MCF 10A (cell line): ENCODE measurements at regions not wholly inside any gene's neighbourhood (a gene's known extent, or its start where the extent isn't known, plus 50 kb on each side); places are given as distances from the start of the nearest gene placed in this dataset.

Source experiments
- BruUV-seq: library from RNA; stranded (reverse); fragments of 400-500 nt; replicated peaks from 2 replicates; lab custom pipeline; 2021; lab: Mats Ljungman, UMichigan
- CTCF ChIA-PET: fragments of 300-600 bp; sonication (Branson Sonifier 250); formaldehyde crosslinking; extraction: SDS; loops from one replicate; lab custom pipeline; 2021; ENCODE audit warnings: antibody characterized with exemption, inconsistent platforms; lab: Yijun Ruan, JAX
- POLR2A ChIA-PET: fragments of 300-600, 350-650 bp; sonication (Branson Sonifier 250); formaldehyde crosslinking; extraction: SDS; loops from one replicate; lab custom pipeline; 2020; ENCODE audit warnings: antibody characterized with exemption, inconsistent platforms; lab: Yijun Ruan, JAX
- DNase-seq: peaks from one replicate; pipeline ENCODE4 v3.0.0-alpha.2; 2018; ENCODE audit not compliant: unreplicated experiment
- H3K27ac Mint-ChIP-seq: one replicate; pipeline ENCODE4 v1.8.0; 2022; ENCODE audit warnings: mild to moderate bottlenecking, low read depth, mixed read lengths; ENCODE audit not compliant: unreplicated experiment
- H3K27me3 Mint-ChIP-seq: one replicate; pipeline ENCODE4 v1.8.0; 2022; ENCODE audit warnings: mixed read lengths; ENCODE audit not compliant: insufficient read depth, unreplicated experiment
- H3K36me3 Mint-ChIP-seq: one replicate; pipeline ENCODE4 v1.8.0; 2022; ENCODE audit warnings: mild to moderate bottlenecking, moderate library complexity, mixed read lengths; ENCODE audit not compliant: insufficient read depth, unreplicated experiment
- H3K4me1 Mint-ChIP-seq: one replicate; pipeline ENCODE4 v1.8.0; 2022; ENCODE audit warnings: mixed read lengths; ENCODE audit not compliant: insufficient read depth, unreplicated experiment
- H3K4me3 Mint-ChIP-seq: one replicate; pipeline ENCODE4 v1.8.0; 2022; ENCODE audit warnings: mild to moderate bottlenecking, moderate library complexity, mixed read lengths; ENCODE audit not compliant: unreplicated experiment
- H3K9me3 Mint-ChIP-seq: one replicate; pipeline ENCODE4 v1.8.0; 2022; ENCODE audit warnings: mixed read lengths; ENCODE audit not compliant: unreplicated experiment
- CTCF ChIP-seq: fragments of 200-600 bp; IDR thresholded peaks from one replicate; pipeline ENCODE4 v1.8.0; 2022; ENCODE audit warnings: antibody characterized with exemption, mild to moderate bottlenecking; ENCODE audit not compliant: unreplicated experiment
- intact Hi-C: fragments of 100-400 bp; cut with micrococcal nuclease; formaldehyde crosslinking; loops from 2 replicates; pipeline ENCODE4 v1.14.1; 2022

DNA sequence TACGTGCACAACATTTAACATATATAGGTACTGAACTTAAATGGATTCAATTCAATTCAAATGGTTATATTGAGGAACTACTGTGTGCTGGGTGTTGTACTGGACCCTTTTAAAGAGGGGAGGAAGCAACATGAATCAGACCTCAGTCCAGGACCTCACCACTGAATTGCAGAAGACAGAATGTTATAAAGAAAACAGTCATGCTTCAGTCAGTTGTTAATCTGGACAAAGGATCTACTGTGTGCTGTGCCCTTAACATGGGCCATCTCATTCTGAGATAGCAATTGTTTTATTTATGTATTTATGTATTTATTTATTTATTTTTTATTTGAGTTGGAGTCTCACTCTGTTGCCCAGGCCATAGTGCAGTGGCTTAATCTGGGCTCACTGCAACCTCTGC lies 240.1 kb downstream of the HAPSTR1 start:
- intact Hi-C loops: no loop called here
- ChIA-PET CTCF (no interaction called here), POLR2A (no interaction called here)
- no peak for DNase-seq
- peaks cover 37% of the 10 kb centered on the region for H3K9me3 Mint-ChIP-seq
- H3K4me3 Mint-ChIP-seq: no peak overlapping the region
- no peaks in the 10 kb centered on the region for H3K27me3 Mint-ChIP-seq
- no peaks in the 10 kb centered on the region for H3K4me1 Mint-ChIP-seq
- no TSS peak for BruUV-seq
- no peak overlapping the region for H3K27ac Mint-ChIP-seq
- peaks cover 8% of the 10 kb centered on the region for H3K36me3 Mint-ChIP-seq
- TF ChIP-seq CTCF: no peak

DNA sequence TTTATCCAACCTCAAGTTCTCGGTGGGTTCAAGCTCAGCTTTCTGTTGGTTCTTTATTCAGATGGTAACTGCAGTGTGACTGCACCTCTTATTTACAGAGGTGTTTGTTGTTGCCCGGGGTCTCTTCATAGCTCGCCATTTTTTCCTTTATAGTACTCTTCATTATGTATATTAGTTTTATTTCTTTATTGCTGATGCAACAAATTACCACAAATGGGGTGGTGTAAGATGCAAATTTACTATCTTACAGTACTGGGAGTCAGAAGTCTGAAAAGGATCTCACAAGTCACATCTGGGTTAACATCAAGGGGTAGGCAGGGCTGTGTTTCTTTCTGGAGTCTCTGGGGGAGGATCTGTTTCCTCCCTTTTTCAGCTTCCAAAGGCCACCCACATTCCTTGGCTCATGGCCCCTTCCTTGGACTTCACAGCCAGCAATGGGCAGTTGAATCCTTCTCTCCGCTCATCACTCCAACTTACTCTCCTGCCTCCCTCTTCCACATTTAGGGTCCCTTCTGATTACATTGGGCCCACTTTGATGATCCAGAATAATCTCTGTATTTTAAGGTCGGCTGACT lies 241.2 kb downstream of the HAPSTR1 start:
- Mint-ChIP-seq H3K4me3 (no peak overlapping the region), H3K4me1 (no peaks in the 10 kb centered on the region), H3K36me3 (peaks cover 12% of the 10 kb centered on the region), H3K9me3 (peaks cover 47% of the 10 kb centered on the region), H3K27me3 (no peaks in the 10 kb centered on the region), H3K27ac (no peak overlapping the region)
- no peak for DNase-seq
- no peak for TF ChIP-seq CTCF
- intact Hi-C loops: no loop called here
- no TSS peak for BruUV-seq
- CTCF ChIA-PET: interaction anchor here (0.7 kb wide), 1 partner anchor 74 kb away, joined by 3 read pairs; no protein-coding TSS in a partner anchor
- POLR2A ChIA-PET: no interaction called here

GRCh38 chr16:9333469-9333868 lies 242.0 kb downstream of the HAPSTR1 start:
- no peak overlapping the region for H3K4me3 Mint-ChIP-seq
- intact Hi-C loops: no loop called here
- no peak overlapping the region for H3K27ac Mint-ChIP-seq
- H3K36me3 Mint-ChIP-seq: peaks cover 13% of the 10 kb centered on the region
- no peaks in the 10 kb centered on the region for H3K27me3 Mint-ChIP-seq
- no peak for TF ChIP-seq CTCF
- no TSS peak for BruUV-seq
- ChIA-PET POLR2A (no interaction called here), CTCF (no interaction called here)
- no peak for DNase-seq
- no peaks in the 10 kb centered on the region for H3K4me1 Mint-ChIP-seq
- peaks cover 44% of the 10 kb centered on the region for H3K9me3 Mint-ChIP-seq

- intact Hi-C loops: no loop called here
- BruUV-seq: no TSS peak
These were observed 242.7 kb downstream of the HAPSTR1 start for GRCh38 chr16:9334103-9334502.

More at GRCh38 chr16:9334103-9334502, 242.7 kb downstream of the HAPSTR1 start:
- ChIA-PET CTCF (no interaction called here), POLR2A (no interaction called here)
- Mint-ChIP-seq H3K27me3 (no peaks in the 10 kb centered on the region), H3K36me3 (peaks cover 13% of the 10 kb centered on the region), H3K4me1 (no peaks in the 10 kb centered on the region), H3K4me3 (no peak overlapping the region), H3K9me3 (peaks cover 50% of the 10 kb centered on the region), H3K27ac (no peak overlapping the region)
- DNase-seq: no peak
- no peak for TF ChIP-seq CTCF
